H1 (cell line): ENCODE measurements at regions not wholly inside any gene's neighbourhood (a gene's known extent, or its start where the extent isn't known, plus 50 kb on each side); places are given as distances from the start of the nearest gene placed in this dataset.

Experiments used
- CTCF ChIA-PET: fragments of 300-600 bp; sonication (Branson Sonifier 250); formaldehyde crosslinking; loops from one replicate; lab custom pipeline; 2021; ENCODE audit not compliant: partially characterized antibody; lab: Charles Lee
- POLR2A ChIA-PET: fragments of 300-600 bp; sonication (Branson Sonifier 250); formaldehyde crosslinking; loops from one replicate; lab custom pipeline; 2021; ENCODE audit warnings: inconsistent platforms; ENCODE audit not compliant: partially characterized antibody; lab: Charles Lee
- DNase-seq, 2 experiments: peaks; one replicate each; pipeline versions ENCODE4 v3.0.0 to v3.0.0-alpha.2; 2010 to 2022; ENCODE audit warnings: low spot score in 2 of 2, low read depth in 1 of 2, mixed read lengths in 1 of 2
- FAIRE-seq: peaks from 2 replicates; lab custom pipeline; 2011; peaks lifted over from hg19 to GRCh38; lab: Jason Lieb, UNC
- H2AFZ ChIP-seq: 2 replicates; pipeline ENCODE4 v1.8.1; 2012; ENCODE audit warnings: low read length, inconsistent platforms
- H2AK5ac ChIP-seq: 2 replicates; pipeline ENCODE4 v1.6.1; 2013; ENCODE audit warnings: low read depth, low read length
- H2BK120ac ChIP-seq: replicated peaks from 2 replicates; pipeline ENCODE3; 2013; ENCODE audit warnings: low read depth, low read length, inconsistent platforms
- H2BK12ac ChIP-seq: 2 replicates; pipeline ENCODE4 v1.6.1; 2013; ENCODE audit warnings: low read depth, low read length
- H2BK15ac ChIP-seq: 2 replicates; pipeline ENCODE4 v1.6.1; 2013; ENCODE audit warnings: low read length
- H2BK20ac ChIP-seq: 2 replicates; pipeline ENCODE4 v1.6.1; 2013; ENCODE audit warnings: low read length
- H2BK5ac ChIP-seq: 2 replicates; pipeline ENCODE4 v1.6.1; 2013; ENCODE audit warnings: low read depth, low read length
- H3K14ac ChIP-seq: 2 replicates; pipeline ENCODE4 v1.6.1; 2013; ENCODE audit warnings: inconsistent platforms; ENCODE audit not compliant: insufficient read length
- H3K18ac ChIP-seq: 2 replicates; pipeline ENCODE4 v1.6.1; 2013; ENCODE audit warnings: low read length; ENCODE audit errors: extremely low read depth
- H3K23ac ChIP-seq: 2 replicates; pipeline ENCODE4 v1.6.1; 2013; ENCODE audit warnings: inconsistent platforms; ENCODE audit not compliant: insufficient read length
- H3K23me2 ChIP-seq: 2 replicates; pipeline ENCODE4 v1.6.1; 2013; ENCODE audit warnings: low read depth, low read length
- H3K27ac ChIP-seq: 2 replicates; pipeline ENCODE4 v1.6.1; 2011; ENCODE audit warnings: low read depth, low read length, inconsistent platforms
- H3K27me3 ChIP-seq, 4 experiments: replicated peaks in 1 of 4; 1 replicate in 1 of 4; 2 replicates in 3 of 4; pipeline versions ENCODE4 v1.6.1 to v1.8.1; 2011 to 2013; ENCODE audit warnings: low read length in 3 of 4, mild to moderate bottlenecking in 3 of 4, inconsistent platforms in 2 of 4, mixed read lengths in 2 of 4, moderate library complexity in 1 of 4; ENCODE audit not compliant: control insufficient read depth in 3 of 4, insufficient read depth in 3 of 4; ENCODE audit errors: extremely low read depth in 1 of 4
- H3K36me3 ChIP-seq, 4 experiments: 2 replicates each; pipeline versions ENCODE4 v1.6.1 to v1.8.1; 2011 to 2013; ENCODE audit warnings: mild to moderate bottlenecking in 4 of 4, low read length in 3 of 4, moderate library complexity in 2 of 4, control low read depth in 1 of 4, inconsistent platforms in 1 of 4; ENCODE audit not compliant: insufficient read depth in 4 of 4, control insufficient read depth in 2 of 4
- H3K4ac ChIP-seq: replicated peaks from 2 replicates; pipeline ENCODE3; 2013; ENCODE audit warnings: low read length, low read depth, mixed read lengths, inconsistent platforms; ENCODE audit not compliant: insufficient read length
- H3K4me1 ChIP-seq, 4 experiments: replicated peaks in 1 of 4; 1 replicate in 1 of 4; 2 replicates in 3 of 4; pipeline versions ENCODE4 v1.6.1 to v1.8.1; 2011 to 2013; ENCODE audit warnings: low read length in 3 of 4, inconsistent platforms in 2 of 4, mixed read lengths in 1 of 4; ENCODE audit not compliant: insufficient read depth in 4 of 4, control insufficient read depth in 3 of 4
- H3K4me2 ChIP-seq, 2 experiments: 2 replicates each; pipeline versions ENCODE4 v1.6.1 to v1.8.1; 2011 to 2013; ENCODE audit warnings: low read depth in 2 of 2, low read length in 2 of 2, control low read depth in 1 of 2, inconsistent platforms in 1 of 2, mild to moderate bottlenecking in 1 of 2; ENCODE audit not compliant: insufficient read depth in 1 of 2
- H3K4me3 ChIP-seq, 4 experiments: fragments of 200-600, 300-600 bp in 1 of 4; sonication (generic), shearing (Covaris generic), sonication (Bioruptor Twin) in 1 of 4; 2 replicates each; pipeline versions ENCODE4 v1.5.1 to v1.8.1; 2011 to 2016; ENCODE audit warnings: low read length in 4 of 4, low read depth in 3 of 4, control low read depth in 2 of 4, inconsistent platforms in 2 of 4, mild to moderate bottlenecking in 2 of 4, mixed read lengths in 1 of 4, moderate library complexity in 1 of 4; ENCODE audit not compliant: insufficient read depth in 2 of 4; ENCODE audit errors: extremely low read depth in 1 of 4
- H3K56ac ChIP-seq: replicated peaks from 2 replicates; pipeline ENCODE3; 2013; ENCODE audit warnings: low read depth, mild to moderate bottlenecking, mixed read lengths, low read length, inconsistent platforms; ENCODE audit not compliant: insufficient read length
- H3K79me1 ChIP-seq: 2 replicates; pipeline ENCODE4 v1.6.1; 2013; ENCODE audit warnings: low read depth, low read length, control low read depth
- H3K79me2 ChIP-seq, 2 experiments: 2 replicates each; pipeline versions ENCODE4 v1.6.1 to v1.8.1; 2012 to 2013; ENCODE audit warnings: low read length in 2 of 2, mild to moderate bottlenecking in 2 of 2, inconsistent platforms in 1 of 2; ENCODE audit not compliant: insufficient read depth in 2 of 2, control insufficient read depth in 1 of 2
- H3K9ac ChIP-seq, 4 experiments: replicated peaks in 1 of 4; 1 replicate in 1 of 4; 2 replicates in 3 of 4; pipeline versions ENCODE4 v1.6.1 to v1.8.1; 2011 to 2013; ENCODE audit warnings: low read depth in 3 of 4, low read length in 3 of 4, control low read depth in 2 of 4, mild to moderate bottlenecking in 2 of 4, moderate library complexity in 2 of 4, inconsistent platforms in 1 of 4; ENCODE audit errors: extremely low read depth in 1 of 4
- H3K9me3 ChIP-seq, 2 experiments: 2 replicates each; pipeline versions ENCODE4 v1.6.1 to v1.8.1; 2012 to 2013; ENCODE audit warnings: mild to moderate bottlenecking in 2 of 2, moderate library complexity in 2 of 2, control low read depth in 1 of 2, inconsistent platforms in 1 of 2, low read depth in 1 of 2, low read length in 1 of 2, mixed read lengths in 1 of 2; ENCODE audit not compliant: insufficient read depth in 2 of 2
- H4K20me1 ChIP-seq, 2 experiments: replicated peaks in 1 of 2; 2 replicates each; pipeline versions ENCODE3 to v1.8.1; 2011 to 2013; ENCODE audit warnings: inconsistent platforms in 2 of 2, low read length in 2 of 2, mild to moderate bottlenecking in 1 of 2; ENCODE audit not compliant: insufficient read depth in 2 of 2, control insufficient read depth in 1 of 2
- H4K5ac ChIP-seq: 2 replicates; pipeline ENCODE4 v1.6.1; 2013; ENCODE audit warnings: low read length, low read depth, mixed read lengths, inconsistent platforms; ENCODE audit not compliant: insufficient read length
- H4K8ac ChIP-seq: 2 replicates; pipeline ENCODE4 v1.8.0; 2013; ENCODE audit warnings: mild to moderate bottlenecking, moderate library complexity, low read length, inconsistent platforms; ENCODE audit not compliant: insufficient read depth; ENCODE audit errors: extremely low read depth
- H4K91ac ChIP-seq: replicated peaks from 2 replicates; pipeline ENCODE3; 2013; ENCODE audit warnings: low read length, mixed read lengths, inconsistent platforms; ENCODE audit not compliant: insufficient read length
- CBX8 ChIP-seq: fragments of 300-800, 300-1000 bp; sonication (generic); IDR thresholded peaks from 2 replicates; pipeline ENCODE4 v1.7.1; 2016; ENCODE audit warnings: low read depth, low read length, borderline replicate concordance
- CHD1 ChIP-seq: IDR thresholded peaks from 2 replicates; pipeline ENCODE4 v1.6.1; 2012; ENCODE audit warnings: low read depth, low read length, improper control_type of control experiment
- GTF2F1 ChIP-seq: IDR thresholded peaks from 2 replicates; pipeline ENCODE4 v1.6.1; 2012; ENCODE audit warnings: low read depth, low read length, improper control_type of control experiment, borderline replicate concordance
- KDM1A ChIP-seq: fragments of 200-600, 300-600 bp; sonication (generic); IDR thresholded peaks from 2 replicates; pipeline ENCODE4 v1.7.1; 2016; ENCODE audit warnings: mild to moderate bottlenecking, low read length, borderline replicate concordance
- RAD21 ChIP-seq, 2 experiments: IDR thresholded peaks in 1 of 2; conservative IDR thresholded peaks in 1 of 2; 2 replicates each; pipeline ENCODE4 v1.6.1; 2011; ENCODE audit warnings: low read depth in 2 of 2, low read length in 2 of 2, improper control_type of control experiment in 1 of 2, inconsistent platforms in 1 of 2, mild to moderate bottlenecking in 1 of 2, moderate library complexity in 1 of 2
- TAF7 ChIP-seq: optimal IDR thresholded peaks from 2 replicates; pipeline ENCODE3; 2011; ENCODE audit warnings: low read depth, mild to moderate bottlenecking, inconsistent platforms, low read length, moderate library complexity, borderline replicate concordance
- YY1 ChIP-seq: IDR thresholded peaks from 2 replicates; pipeline ENCODE4 v1.6.1; 2011; ENCODE audit warnings: low read depth, mild to moderate bottlenecking, low read length
- WGBS, 2 experiments: shearing (Covaris generic) in 1 of 2; methylation state at CpG; one replicate each; pipeline versions ENCODE4 v1.1.6 to v1.1.7; 2013 to 2015; ENCODE audit warnings: low lambda C conversion rate in 2 of 2, mixed read lengths in 2 of 2, inconsistent platforms in 1 of 2, low coverage in 1 of 2, missing lambda C conversion rate in 1 of 2; ENCODE audit not compliant: insufficient replicate concordance in 2 of 2, insufficient coverage in 1 of 2, insufficient read length in 1 of 2; ENCODE audit errors: extremely low coverage in 1 of 2, missing lambda C conversion rate in 1 of 2; 5-methylcytosine and 5-hydroxymethylcytosine counted together

DNA sequence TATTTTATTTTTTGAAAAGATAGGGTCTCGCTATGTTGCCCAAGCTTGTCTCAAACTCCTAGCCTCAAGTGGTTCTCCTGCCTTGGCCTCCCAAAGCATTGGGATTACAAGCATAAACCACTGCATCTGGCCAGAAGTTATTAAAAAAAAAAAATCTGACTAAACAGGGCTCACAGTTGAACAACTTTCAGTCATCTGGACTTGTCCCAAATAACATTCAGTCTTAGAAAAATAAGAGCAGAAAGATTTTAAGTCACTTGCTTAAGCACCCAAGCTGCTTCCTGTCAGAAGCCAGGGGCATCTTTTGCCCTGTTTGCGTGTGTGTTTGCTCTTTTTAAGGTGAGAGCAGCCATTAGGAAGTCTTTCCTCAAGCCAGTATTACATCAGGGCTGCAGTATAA is 286.8 kb downstream of the LMO4 start:
- ChIA-PET POLR2A (no interaction called here), CTCF (interaction anchor here (0.5 to 1.0 kb wide), 2 partner anchors 343 to 495 kb away, joined by 3 read pairs; no protein-coding TSS in a partner anchor)
- no peak overlapping the region for H2BK20ac ChIP-seq
- no peak overlapping the region for H3K23ac ChIP-seq
- H4K91ac ChIP-seq: no peak overlapping the region
- 94% methylated on average over 2 of the region's 2 CpGs; no CpG with 5 or more reads in 1 of the 2 experiments for WGBS, 2 experiments
- H3K27me3 ChIP-seq: no peaks in the 10 kb centered on the region
- H3K23me2 ChIP-seq: no peaks in the 10 kb centered on the region
- H2AFZ ChIP-seq: no peak overlapping the region
- H3K4me3 ChIP-seq: no peak overlapping the region
- H4K20me1 ChIP-seq: no peaks in the 10 kb centered on the region
- no peaks in the 10 kb centered on the region for H3K79me2 ChIP-seq
- H3K18ac ChIP-seq: no peak overlapping the region
- H2AK5ac ChIP-seq: no peak overlapping the region
- FAIRE-seq (no peak), DNase-seq (no peak)
- no peak overlapping the region for H3K27ac ChIP-seq
- H4K5ac ChIP-seq: no peak overlapping the region
- peaks cover 0 to 2% (median 0%) of the 10 kb centered on the region in 4 experiments; a peak in 1 of 8 replicates for H3K36me3 ChIP-seq
- H3K4me1 ChIP-seq: no peaks in the 10 kb centered on the region
- H2BK120ac ChIP-seq: no peak overlapping the region
- no peak overlapping the region for H3K14ac ChIP-seq
- H3K4ac ChIP-seq: no peak overlapping the region
- peaks cover 0 to 3% of the 10 kb centered on the region in 2 experiments; a peak in 1 of 4 replicates for H3K9me3 ChIP-seq
- H2BK12ac ChIP-seq: no peak overlapping the region
- H3K79me1 ChIP-seq: no peaks in the 10 kb centered on the region
- H3K9ac ChIP-seq: no peak overlapping the region
- H3K4me2 ChIP-seq: no peak overlapping the region
- H4K8ac ChIP-seq: no peak overlapping the region
- no peak overlapping the region for H3K56ac ChIP-seq
- H2BK15ac ChIP-seq: no peak overlapping the region
- no peak overlapping the region for H2BK5ac ChIP-seq
- TF ChIP-seq TAF7 (no peak), YY1 (no peak), CBX8 (no peak), KDM1A (no peak), CHD1 (no peak), RAD21 (IDR thresholded peaks at IDR 0.05 in 1 of 2, conservative IDR thresholded peaks at IDR 0.05 in 1 of 2; ENCODE audit: low read depth in 2 of 2, low read length in 2 of 2) (no peak), GTF2F1 (no peak)
